ENCODE measurements at regions not wholly inside any gene's neighbourhood (a gene's known extent, or its start where the extent isn't known, plus 50 kb on each side); places are given as distances from the start of the nearest gene placed in this dataset.

- ATAC-seq (no peak), DNase-seq (ENCODE audit: low read depth, low spot score) (no peak)
- H3K27ac ChIP-seq (ENCODE audit: low read depth, low read length) = no peak overlapping the region
- no peak for TF ChIP-seq REST (IDR thresholded peaks at IDR 0.05; ENCODE audit: low read depth)
- TF ChIP-seq SRF (IDR thresholded peaks at IDR 0.05; ENCODE audit: low read depth) = no peak
- no peak for TF ChIP-seq CEBPB (IDR thresholded peaks at IDR 0.05; ENCODE audit: low read depth)
- no peak for TF ChIP-seq MAX (IDR thresholded peaks at IDR 0.05)
- no peak for TF ChIP-seq RAD21 (IDR thresholded peaks at IDR 0.05; ENCODE audit: low read depth)
- no peak for TF ChIP-seq CTCF (IDR thresholded peaks at IDR 0.05 in 2 of 3, conservative IDR thresholded peaks at IDR 0.05 in 1 of 3; ENCODE audit: borderline replicate concordance in 1 of 3, insufficient read depth in 1 of 3, low read depth in 2 of 3, low read length in 2 of 3)
- H4K20me1 ChIP-seq (ENCODE audit: insufficient read depth) = no peaks in the 10 kb centered on the region
- no peaks in the 10 kb centered on the region for H3K9me3 ChIP-seq (ENCODE audit: control insufficient read depth in 1 of 2, insufficient read depth in 1 of 2, low read depth in 1 of 2, low read length in 2 of 2)
- ChIA-PET RAD21 (ENCODE audit: low non-redundant PET in 1 of 2, low total read pairs in 2 of 2, uncharacterized antibody in 2 of 2, unreplicated experiment in 2 of 2) (no interaction called here), POLR2A (no interaction called here), CTCF (no interaction called here)
- peaks cover 66% of the 10 kb centered on the region for H3K27me3 ChIP-seq (ENCODE audit: insufficient read depth, low read length)
- intact Hi-C loops (cut with micrococcal nuclease) = no loop called here
- H3K4me2 ChIP-seq (ENCODE audit: low read length) = no peak overlapping the region
- H3K9ac ChIP-seq (ENCODE audit: low read length) = no peak overlapping the region
- H3K4me1 ChIP-seq (ENCODE audit: control insufficient read depth in 1 of 2, insufficient read depth in 2 of 2, low read length in 2 of 2) = no peaks in the 10 kb centered on the region
- no peak overlapping the region for H2AFZ ChIP-seq (ENCODE audit: low read depth, low read length, poor library complexity, severe bottlenecking)
- no TSS peak for BruUV-seq (replicated peaks)
- no peaks in the 10 kb centered on the region for H3K9me2 ChIP-seq (ENCODE audit: insufficient read depth)
- H3K4me3 ChIP-seq (replicated peaks in 1 of 2; ENCODE audit: low read depth in 1 of 2, low read length in 2 of 2) = no peak overlapping the region
- no peaks in the 10 kb centered on the region for H3K36me3 ChIP-seq (ENCODE audit: control insufficient read depth in 1 of 2, insufficient read depth in 2 of 2, low read length in 2 of 2)
- H3K79me2 ChIP-seq (ENCODE audit: insufficient read depth, low read length) = no peaks in the 10 kb centered on the region
Observed at GRCh38 chr10:128377364-128377987, 251.3 kb upstream of the MKI67 start.
